Activated B cell treated with CpG ODN at 0.5 μM for 24 hours (primary cell): ENCODE measurements at regions not wholly inside any gene's neighbourhood (a gene's known extent, or its start where the extent isn't known, plus 50 kb on each side); places are given as distances from the start of the nearest gene placed in this dataset.

Experiments used
- ATAC-seq: fragments of 200-7000 bp; cut with Tn5 transposase; one replicate; pipeline ENCODE4 v1.10.0; 2021; ENCODE audit warnings: low read depth, mild to moderate bottlenecking, moderate library complexity
- CTCF ChIA-PET: fragments of 350-600 bp; sonication (Branson Sonifier 250); formaldehyde crosslinking; loops from one replicate; lab custom pipeline; 2021; ENCODE audit warnings: antibody characterized with exemption; lab: Charles Lee
- POLR2A ChIA-PET: fragments of 350-600 bp; sonication (Branson Sonifier 250); formaldehyde crosslinking; loops from one replicate; lab custom pipeline; 2021; ENCODE audit warnings: antibody characterized with exemption; lab: Charles Lee
- DNase-seq: peaks from one replicate; pipeline ENCODE4 v3.0.0; 2022
- H3K27ac Mint-ChIP-seq: one replicate; pipeline ENCODE4 v1.8.0; 2020; ENCODE audit warnings: mixed read lengths
- H3K27me3 Mint-ChIP-seq: one replicate; pipeline ENCODE4 v1.8.0; 2021; ENCODE audit warnings: mixed read lengths
- H3K36me3 Mint-ChIP-seq: one replicate; pipeline ENCODE4 v1.8.0; 2021; ENCODE audit warnings: low read depth, mixed read lengths
- H3K4me1 Mint-ChIP-seq: one replicate; pipeline ENCODE4 v1.8.0; 2021; ENCODE audit warnings: mixed read lengths
- H3K4me3 Mint-ChIP-seq: one replicate; pipeline ENCODE4 v1.8.0; 2020; ENCODE audit warnings: mild to moderate bottlenecking, mixed read lengths
- H3K9me3 Mint-ChIP-seq: one replicate; pipeline ENCODE4 v1.8.0; 2020; ENCODE audit warnings: mixed read lengths
- intact Hi-C: fragments of 100-400 bp; cut with micrococcal nuclease; formaldehyde crosslinking; loops from one replicate; pipeline ENCODE4 v1.15.1; 2024
- TF ChIP-seq, protein P1 (sequence below): fragments of 200-600 bp; IDR thresholded peaks from one replicate; pipeline ENCODE4 v1.8.0; 2022; ENCODE audit warnings: antibody characterized with exemption, mild to moderate bottlenecking

- intact Hi-C loops = no loop called here
- H3K9me3 Mint-ChIP-seq = no peaks in the 10 kb centered on the region
- H3K36me3 Mint-ChIP-seq = no peaks in the 10 kb centered on the region
- no peak for ATAC-seq
- no peak for DNase-seq
- ChIA-PET CTCF (no interaction called here), POLR2A (no interaction called here)
- no peak overlapping the region for H3K27ac Mint-ChIP-seq
- TF ChIP-seq, protein P1, sequence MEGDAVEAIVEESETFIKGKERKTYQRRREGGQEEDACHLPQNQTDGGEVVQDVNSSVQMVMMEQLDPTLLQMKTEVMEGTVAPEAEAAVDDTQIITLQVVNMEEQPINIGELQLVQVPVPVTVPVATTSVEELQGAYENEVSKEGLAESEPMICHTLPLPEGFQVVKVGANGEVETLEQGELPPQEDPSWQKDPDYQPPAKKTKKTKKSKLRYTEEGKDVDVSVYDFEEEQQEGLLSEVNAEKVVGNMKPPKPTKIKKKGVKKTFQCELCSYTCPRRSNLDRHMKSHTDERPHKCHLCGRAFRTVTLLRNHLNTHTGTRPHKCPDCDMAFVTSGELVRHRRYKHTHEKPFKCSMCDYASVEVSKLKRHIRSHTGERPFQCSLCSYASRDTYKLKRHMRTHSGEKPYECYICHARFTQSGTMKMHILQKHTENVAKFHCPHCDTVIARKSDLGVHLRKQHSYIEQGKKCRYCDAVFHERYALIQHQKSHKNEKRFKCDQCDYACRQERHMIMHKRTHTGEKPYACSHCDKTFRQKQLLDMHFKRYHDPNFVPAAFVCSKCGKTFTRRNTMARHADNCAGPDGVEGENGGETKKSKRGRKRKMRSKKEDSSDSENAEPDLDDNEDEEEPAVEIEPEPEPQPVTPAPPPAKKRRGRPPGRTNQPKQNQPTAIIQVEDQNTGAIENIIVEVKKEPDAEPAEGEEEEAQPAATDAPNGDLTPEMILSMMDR = no peak
- no peak overlapping the region for H3K4me3 Mint-ChIP-seq
- peaks cover 10% of the 10 kb centered on the region for H3K27me3 Mint-ChIP-seq
- H3K4me1 Mint-ChIP-seq = no peaks in the 10 kb centered on the region
These were observed 1442.7 kb downstream of the TBC1D22A start for GRCh38 chr22:48205161-48205560.

- Mint-ChIP-seq H3K9me3 (no peaks in the 10 kb centered on the region), H3K27ac (no peak overlapping the region), H3K27me3 (peaks cover 10% of the 10 kb centered on the region), H3K4me1 (no peaks in the 10 kb centered on the region), H3K4me3 (no peak overlapping the region), H3K36me3 (no peaks in the 10 kb centered on the region)
- TF ChIP-seq, protein P1 = no peak
- ATAC-seq (no peak), DNase-seq (no peak)
- intact Hi-C loops = no loop called here
- ChIA-PET CTCF (no interaction called here), POLR2A (no interaction called here)
These were observed 1441.8 kb downstream of the TBC1D22A start for GRCh38 chr22:48204296-48204695.

DNA sequence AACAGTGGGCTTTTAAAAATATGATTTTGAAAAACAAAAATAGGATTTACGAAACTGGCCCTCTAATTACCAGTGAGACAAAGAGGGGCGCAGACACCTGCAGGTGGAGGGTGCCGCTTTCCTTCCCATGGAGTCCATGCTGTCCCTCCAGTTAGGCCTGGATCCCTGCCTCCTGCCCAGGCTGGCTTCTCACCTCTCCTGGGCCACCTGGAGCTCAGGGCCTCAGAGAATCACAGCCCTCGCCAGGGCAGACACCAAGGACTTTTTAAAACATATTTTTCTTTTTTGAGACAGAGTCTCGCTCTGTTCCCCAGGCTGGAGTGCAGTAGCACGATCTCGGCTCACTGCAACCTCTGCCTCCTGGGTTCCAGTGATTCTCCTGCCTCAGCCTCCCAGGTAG is 1437.2 kb downstream of the TBC1D22A start:
- ATAC-seq = no peak
- Mint-ChIP-seq H3K9me3 (peaks cover 3% of the 10 kb centered on the region), H3K4me3 (no peak overlapping the region), H3K36me3 (no peaks in the 10 kb centered on the region), H3K4me1 (peaks cover 6% of the 10 kb centered on the region), H3K27ac (no peak overlapping the region), H3K27me3 (peaks cover 29% of the 10 kb centered on the region)
- DNase-seq = no peak
- ChIA-PET POLR2A (no interaction called here), CTCF (no interaction called here)
- intact Hi-C loops = no loop called here
- TF ChIP-seq, protein P1 = no peak

DNA sequence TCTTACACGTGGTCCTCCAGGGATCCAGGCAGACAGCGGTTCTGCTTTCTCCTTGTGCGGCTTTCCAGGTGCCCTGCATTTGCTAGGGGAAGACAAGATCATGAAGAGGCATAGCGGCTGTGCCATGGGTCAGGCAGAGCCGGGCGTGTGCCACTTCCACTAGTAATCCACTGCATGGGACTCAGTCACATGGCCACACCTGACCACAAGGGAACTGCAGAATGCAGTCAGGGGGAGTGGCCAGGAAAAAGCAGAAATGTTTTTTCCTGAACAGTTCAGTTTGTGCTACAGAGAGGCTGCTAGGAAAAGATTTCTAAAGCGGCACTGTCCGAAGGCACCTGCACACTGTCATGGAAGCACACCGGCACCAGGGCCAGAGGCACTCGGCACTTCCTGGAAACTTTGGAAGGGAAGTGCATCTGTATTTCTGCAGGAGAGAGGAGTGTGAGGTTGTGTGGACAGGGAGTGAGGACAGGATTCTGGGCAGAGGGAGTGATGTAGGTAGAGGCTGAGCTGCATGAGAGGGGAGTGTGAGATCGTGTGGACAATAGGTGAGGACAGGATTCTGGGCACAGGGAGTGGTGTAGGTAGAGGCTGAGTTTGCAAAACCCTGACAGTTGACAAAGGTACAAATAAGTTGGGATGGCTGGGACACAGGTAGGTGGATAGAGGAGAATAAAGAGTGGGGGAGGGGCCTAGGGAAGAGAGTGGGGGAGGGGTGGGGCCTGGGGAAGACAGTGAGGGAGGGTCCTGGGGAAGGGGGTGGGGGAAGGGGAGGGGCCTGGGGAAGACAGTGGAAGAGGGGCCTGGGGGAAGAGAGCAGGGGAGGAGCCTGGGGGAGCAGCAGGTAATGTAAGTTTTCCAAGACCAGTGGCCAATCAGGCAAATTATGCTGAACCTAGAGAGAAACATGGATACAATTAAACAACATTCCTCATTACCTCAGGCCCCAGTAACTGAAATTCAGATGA is 1436.3 kb downstream of the TBC1D22A start:
- Mint-ChIP-seq H3K9me3 (peaks cover 3% of the 10 kb centered on the region), H3K27ac (no peak overlapping the region), H3K36me3 (no peaks in the 10 kb centered on the region), H3K4me1 (peaks cover 6% of the 10 kb centered on the region), H3K27me3 (peaks cover 31% of the 10 kb centered on the region), H3K4me3 (no peak overlapping the region)
- no peak for DNase-seq
- ChIA-PET POLR2A (no interaction called here), CTCF (no interaction called here)
- TF ChIP-seq, protein P1 = no peak
- intact Hi-C loops = no loop called here
- ATAC-seq = no peak

GRCh38 chr22:48197189-48197690 is 1434.8 kb downstream of the TBC1D22A start:
- TF ChIP-seq, protein P1 = no peak
- no peak for DNase-seq
- Mint-ChIP-seq H3K4me1 (peaks cover 6% of the 10 kb centered on the region), H3K27ac (no peak overlapping the region), H3K4me3 (no peak overlapping the region), H3K9me3 (peaks cover 9% of the 10 kb centered on the region), H3K27me3 (peaks cover 30% of the 10 kb centered on the region), H3K36me3 (no peaks in the 10 kb centered on the region)
- ATAC-seq = no peak
- POLR2A ChIA-PET = no interaction called here
- CTCF ChIA-PET = no interaction called here
- intact Hi-C loops = no loop called here
